ENCODE measurements at regions not wholly inside any gene's neighbourhood (a gene's known extent, or its start where the extent isn't known, plus 50 kb on each side); places are given as distances from the start of the nearest gene placed in this dataset.

DNA sequence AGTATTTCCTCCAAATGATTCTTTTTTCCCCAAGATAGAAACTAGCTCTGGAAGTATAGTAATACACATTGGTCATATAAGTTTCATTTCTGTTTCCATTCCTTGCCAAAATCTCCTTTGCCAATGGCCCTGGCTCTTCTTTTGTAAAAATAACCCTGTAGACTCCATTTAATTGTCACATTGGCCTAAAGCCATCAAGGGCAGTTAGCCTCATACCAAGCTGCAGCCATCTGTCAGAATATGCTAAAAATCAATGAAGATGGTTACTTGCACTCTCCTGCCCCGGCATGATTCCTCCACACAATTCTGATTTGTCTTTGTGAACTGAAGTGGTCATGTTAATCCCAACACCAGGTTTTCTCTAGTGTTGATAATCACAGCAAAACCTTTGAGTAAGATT, 380.5 kb downstream of the SH2D1A start:
- TF ChIP-seq CHD1 (IDR thresholded peaks at IDR 0.05; ENCODE audit: low read depth, low read length) (no peak), SMC3 (IDR thresholded peaks at IDR 0.05; ENCODE audit: low read depth, low read length) (no peak), CEBPB (IDR thresholded peaks at IDR 0.05; ENCODE audit: low read depth, low read length) (no peak), USF2 (IDR thresholded peaks at IDR 0.05; ENCODE audit: low read depth, low read length) (no peak), POLR2A (IDR thresholded peaks at IDR 0.05; ENCODE audit: low read depth, low read length) (no peak)
- TF ChIP-seq, protein P1, sequence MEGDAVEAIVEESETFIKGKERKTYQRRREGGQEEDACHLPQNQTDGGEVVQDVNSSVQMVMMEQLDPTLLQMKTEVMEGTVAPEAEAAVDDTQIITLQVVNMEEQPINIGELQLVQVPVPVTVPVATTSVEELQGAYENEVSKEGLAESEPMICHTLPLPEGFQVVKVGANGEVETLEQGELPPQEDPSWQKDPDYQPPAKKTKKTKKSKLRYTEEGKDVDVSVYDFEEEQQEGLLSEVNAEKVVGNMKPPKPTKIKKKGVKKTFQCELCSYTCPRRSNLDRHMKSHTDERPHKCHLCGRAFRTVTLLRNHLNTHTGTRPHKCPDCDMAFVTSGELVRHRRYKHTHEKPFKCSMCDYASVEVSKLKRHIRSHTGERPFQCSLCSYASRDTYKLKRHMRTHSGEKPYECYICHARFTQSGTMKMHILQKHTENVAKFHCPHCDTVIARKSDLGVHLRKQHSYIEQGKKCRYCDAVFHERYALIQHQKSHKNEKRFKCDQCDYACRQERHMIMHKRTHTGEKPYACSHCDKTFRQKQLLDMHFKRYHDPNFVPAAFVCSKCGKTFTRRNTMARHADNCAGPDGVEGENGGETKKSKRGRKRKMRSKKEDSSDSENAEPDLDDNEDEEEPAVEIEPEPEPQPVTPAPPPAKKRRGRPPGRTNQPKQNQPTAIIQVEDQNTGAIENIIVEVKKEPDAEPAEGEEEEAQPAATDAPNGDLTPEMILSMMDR (conservative IDR thresholded peaks at IDR 0.05; ENCODE audit: low read depth, low read length), result no peak
- TF ChIP-seq, protein P2, sequence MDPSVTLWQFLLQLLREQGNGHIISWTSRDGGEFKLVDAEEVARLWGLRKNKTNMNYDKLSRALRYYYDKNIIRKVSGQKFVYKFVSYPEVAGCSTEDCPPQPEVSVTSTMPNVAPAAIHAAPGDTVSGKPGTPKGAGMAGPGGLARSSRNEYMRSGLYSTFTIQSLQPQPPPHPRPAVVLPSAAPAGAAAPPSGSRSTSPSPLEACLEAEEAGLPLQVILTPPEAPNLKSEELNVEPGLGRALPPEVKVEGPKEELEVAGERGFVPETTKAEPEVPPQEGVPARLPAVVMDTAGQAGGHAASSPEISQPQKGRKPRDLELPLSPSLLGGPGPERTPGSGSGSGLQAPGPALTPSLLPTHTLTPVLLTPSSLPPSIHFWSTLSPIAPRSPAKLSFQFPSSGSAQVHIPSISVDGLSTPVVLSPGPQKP (IDR thresholded peaks at IDR 0.05; ENCODE audit: borderline replicate concordance, low read depth, low read length), result no peak
